OCI-LY1 (cell line): ENCODE measurements at regions not wholly inside any gene's neighbourhood (a gene's known extent, or its start where the extent isn't known, plus 50 kb on each side); places are given as distances from the start of the nearest gene placed in this dataset.
A peak's percentile ranks its signal among the peaks of the same experiment; 100 is the strongest.

Experiments
- H2AFZ ChIP-seq: fragments of 200-600 bp; sonication (generic), shearing (Covaris generic); 2 replicates; pipeline ENCODE4 v1.6.0; 2014; ENCODE audit warnings: antibody characterized with exemption, mild to moderate bottlenecking, low read length
- H3F3A ChIP-seq: fragments of 200-600 bp; sonication (generic), shearing (Covaris generic); 2 replicates; pipeline ENCODE4 v1.6.0; 2014; ENCODE audit warnings: mild to moderate bottlenecking, antibody characterized with exemption, low read length, moderate library complexity; ENCODE audit not compliant: insufficient read depth
- H3K27ac ChIP-seq: fragments of 200-600 bp; sonication (generic); 2 replicates; pipeline ENCODE4 v1.5.1; 2014; ENCODE audit warnings: low read length, mixed run types, mild to moderate bottlenecking, low read depth; ENCODE audit not compliant: poor library complexity, severe bottlenecking
- H3K27me3 ChIP-seq: fragments of 200-600 bp; sonication (generic); 2 replicates; pipeline ENCODE4 v1.6.0; 2014; ENCODE audit warnings: antibody characterized with exemption, mild to moderate bottlenecking, low read length, moderate library complexity; ENCODE audit not compliant: insufficient read depth
- H3K36me3 ChIP-seq: fragments of 200-600 bp; sonication (generic); 2 replicates; pipeline ENCODE4 v1.6.1; 2014; ENCODE audit warnings: mild to moderate bottlenecking, antibody characterized with exemption, low read length, moderate library complexity, mixed read lengths; ENCODE audit not compliant: insufficient read depth
- H3K4me1 ChIP-seq: fragments of 200-600 bp; sonication (generic); 2 replicates; pipeline ENCODE4 v1.5.1; 2014; ENCODE audit warnings: mild to moderate bottlenecking, low read length, moderate library complexity; ENCODE audit not compliant: insufficient read depth, severe bottlenecking
- H3K4me2 ChIP-seq: fragments of 200-600 bp; sonication (generic), shearing (Covaris generic); 2 replicates; pipeline ENCODE4 v1.6.1; 2014; ENCODE audit warnings: low read length
- H3K4me3 ChIP-seq: fragments of 200-600 bp; sonication (generic); 2 replicates; pipeline ENCODE4 v1.5.1; 2014; ENCODE audit warnings: low read length, low read depth, mild to moderate bottlenecking, mixed read lengths; ENCODE audit not compliant: poor library complexity, severe bottlenecking
- H3K79me2 ChIP-seq: fragments of 200-600 bp; shearing (Covaris generic); 2 replicates; pipeline ENCODE4 v1.6.1; 2016; ENCODE audit warnings: mixed run types, low read length, mixed read lengths; ENCODE audit not compliant: insufficient read depth
- H3K9ac ChIP-seq: fragments of 200-600 bp; sonication (generic), shearing (Covaris generic); 2 replicates; pipeline ENCODE4 v1.6.1; 2014; ENCODE audit warnings: mild to moderate bottlenecking, low read length, mixed read lengths
- H3K9me2 ChIP-seq: fragments of 200-600 bp; sonication (generic), shearing (Covaris generic); 2 replicates; pipeline ENCODE4 v1.6.1; 2014; ENCODE audit warnings: low read depth, mild to moderate bottlenecking, low read length, mixed read lengths
- H3K9me3 ChIP-seq: fragments of 200-600 bp; shearing (Covaris generic); 2 replicates; pipeline ENCODE4 v1.6.1; 2014; ENCODE audit warnings: low read length, mixed read lengths
- H4K20me1 ChIP-seq: fragments of 200-600 bp; sonication (generic), shearing (Covaris generic); 2 replicates; pipeline ENCODE4 v1.6.0; 2016; ENCODE audit warnings: mild to moderate bottlenecking, low read length; ENCODE audit not compliant: insufficient read depth
- CTCF ChIP-seq: fragments of 200-600 bp; sonication (generic), shearing (Covaris generic); IDR thresholded peaks from 2 replicates; pipeline ENCODE4 v1.5.1; 2017; ENCODE audit warnings: mild to moderate bottlenecking, antibody characterized with exemption, low read length, moderate library complexity, mixed read lengths
- EZH2 ChIP-seq: fragments of 200-600 bp; sonication (generic), shearing (Covaris generic); IDR thresholded peaks from 2 replicates; pipeline ENCODE4 v1.8.0; 2017; ENCODE audit warnings: borderline replicate concordance, mixed run types, mild to moderate bottlenecking, antibody characterized with exemption, low read length, moderate library complexity, mixed read lengths

- Histone ChIP-seq H3K4me2 (peak overlapping the region; percentile 43), H3K9ac (peak overlapping the region; percentile 62), H3K9me3 (no peaks in the 10 kb centered on the region), H3K9me2 (no peaks in the 10 kb centered on the region), H3K36me3 (no peaks in the 10 kb centered on the region), H3K79me2 (no peaks in the 10 kb centered on the region), H4K20me1 (no peaks in the 10 kb centered on the region), H3K4me1 (peaks cover 81% of the 10 kb centered on the region), H2AFZ (no peak overlapping the region), H3F3A (peaks cover 14% of the 10 kb centered on the region; the same call in 1 of the 2 replicates), H3K27me3 (no peaks in the 10 kb centered on the region), H3K27ac (peak overlapping the region; percentile 90), H3K4me3 (no peak overlapping the region)
- TF ChIP-seq EZH2 (no peak), CTCF (no peak)
Observed at GRCh38 chr20:53751620-53752318, 158.1 kb upstream of the ZNF217 start.

GRCh38 chr20:53750827-53751619 lies 157.4 kb upstream of the ZNF217 start:
- Histone ChIP-seq H2AFZ (no peak overlapping the region), H3K27me3 (no peaks in the 10 kb centered on the region), H3K4me2 (peak overlapping the region; percentile 43), H3K4me3 (no peak overlapping the region), H3K9me3 (no peaks in the 10 kb centered on the region), H4K20me1 (no peaks in the 10 kb centered on the region), H3K4me1 (peaks cover 74% of the 10 kb centered on the region), H3K27ac (peak overlapping the region; percentile 90), H3K79me2 (no peaks in the 10 kb centered on the region), H3K9me2 (no peaks in the 10 kb centered on the region), H3K9ac (peak overlapping the region; percentile 10; the same call in 1 of the 2 replicates), H3K36me3 (no peaks in the 10 kb centered on the region), H3F3A (0 out of 2 replicates have a peak, but pooled peaks cover 12% of the 10 kb centered on the region)
- TF ChIP-seq EZH2 (no peak), CTCF (no peak)

- H3K9me3 ChIP-seq, result no peaks in the 10 kb centered on the region
- H3K4me3 ChIP-seq, result no peak overlapping the region
- no peaks in the 10 kb centered on the region for H3K36me3 ChIP-seq
- H3K79me2 ChIP-seq, result no peaks in the 10 kb centered on the region
- H2AFZ ChIP-seq, result no peak overlapping the region
- H3F3A ChIP-seq, result 0 out of 2 replicates have a peak, but pooled peaks cover 12% of the 10 kb centered on the region
- no peaks in the 10 kb centered on the region for H3K27me3 ChIP-seq
- H3K4me1 ChIP-seq, result peaks cover 64% of the 10 kb centered on the region
- H3K9ac ChIP-seq, result peak overlapping the region; percentile 14; the same call in 1 of the 2 replicates
- no peaks in the 10 kb centered on the region for H4K20me1 ChIP-seq
- H3K27ac ChIP-seq, result peak overlapping the region; percentile 90
- TF ChIP-seq CTCF (peak; percentile 26; the same call in 1 of the 2 replicates), EZH2 (no peak)
- no peak overlapping the region for H3K4me2 ChIP-seq
- H3K9me2 ChIP-seq, result no peaks in the 10 kb centered on the region
Observed at GRCh38 chr20:53749499-53749898, 155.9 kb upstream of the ZNF217 start.
